ENCODE measurements at regions not wholly inside any gene's neighbourhood (a gene's known extent, or its start where the extent isn't known, plus 50 kb on each side); places are given as distances from the start of the nearest gene placed in this dataset.

GRCh38 chr14:104460791-104461651 lies 118.5 kb upstream of the C14orf180 start:
- no peak for DNase-seq (ENCODE audit: low read depth, low spot score)
- dilution Hi-C loops (cut with MboI; ENCODE audit: extremely low pct_ligation_motif_present, low sequenced_read_pairs), result no loop called here
- no peaks in the 10 kb centered on the region for H3K9me1 ChIP-seq (ENCODE audit: control insufficient read depth, extremely low read depth, insufficient read depth, low read length)
- no peaks in the 10 kb centered on the region for H3K9me3 ChIP-seq (ENCODE audit: control insufficient read depth, low read depth, low read length)
- no peaks in the 10 kb centered on the region for H3K4me1 ChIP-seq (ENCODE audit: control insufficient read depth, extremely low read depth, insufficient read depth, low read length)
- H3K27ac ChIP-seq (ENCODE audit: control insufficient read depth, insufficient read depth, low read length), result no peak overlapping the region
- no peaks in the 10 kb centered on the region for H3K36me3 ChIP-seq (ENCODE audit: control insufficient read depth in 2 of 2, extremely low read depth in 1 of 2, insufficient read depth in 2 of 2, low read length in 2 of 2)
- no peak overlapping the region for H3K9ac ChIP-seq (ENCODE audit: control insufficient read depth, extremely low read depth, insufficient read depth, low read length)
- no peak for FAIRE-seq
- no peaks in the 10 kb centered on the region for H3K79me2 ChIP-seq (ENCODE audit: control insufficient read depth, insufficient read depth, low read length)
- H3K4me3 ChIP-seq (ENCODE audit: control insufficient read depth in 2 of 3, extremely low read depth in 1 of 3, insufficient read depth in 2 of 3, low read depth in 1 of 3, low read length in 3 of 3), result no peak overlapping the region
- no peak overlapping the region for H2AFZ ChIP-seq (ENCODE audit: control insufficient read depth, low read length)
- no peaks in the 10 kb centered on the region for H4K20me1 ChIP-seq (ENCODE audit: control insufficient read depth, extremely low read depth, insufficient read depth, low read length)
- TF ChIP-seq EZH2 (IDR thresholded peaks at IDR 0.05; ENCODE audit: low read length) (peak; percentile 62), CTCF (optimal IDR thresholded peaks at IDR 0.05 in 1 of 3, IDR thresholded peaks at IDR 0.05 in 1 of 3, conservative IDR thresholded peaks at IDR 0.05 in 1 of 3; ENCODE audit: extremely low read depth in 1 of 3, insufficient read depth in 2 of 3, low read length in 3 of 3) (no peak)
- H3K27me3 ChIP-seq (ENCODE audit: control insufficient read depth, extremely low read depth, insufficient read depth, low read length), result peaks cover 20% of the 10 kb centered on the region
- H3K4me2 ChIP-seq (ENCODE audit: control insufficient read depth, extremely low read depth, insufficient read depth, low read depth, low read length), result no peak overlapping the region

- Histone ChIP-seq H3K9me3 (ENCODE audit: control insufficient read depth, low read depth, low read length) (no peaks in the 10 kb centered on the region), H3K9ac (ENCODE audit: control insufficient read depth, extremely low read depth, insufficient read depth, low read length) (no peak overlapping the region), H3K4me1 (ENCODE audit: control insufficient read depth, extremely low read depth, insufficient read depth, low read length) (no peaks in the 10 kb centered on the region), H3K4me3 (ENCODE audit: control insufficient read depth in 2 of 3, extremely low read depth in 1 of 3, insufficient read depth in 2 of 3, low read depth in 1 of 3, low read length in 3 of 3) (no peak overlapping the region), H3K27ac (ENCODE audit: control insufficient read depth, insufficient read depth, low read length) (no peak overlapping the region), H3K27me3 (ENCODE audit: control insufficient read depth, extremely low read depth, insufficient read depth, low read length) (peaks cover 20% of the 10 kb centered on the region), H2AFZ (ENCODE audit: control insufficient read depth, low read length) (no peak overlapping the region), H3K79me2 (ENCODE audit: control insufficient read depth, insufficient read depth, low read length) (no peaks in the 10 kb centered on the region), H3K9me1 (ENCODE audit: control insufficient read depth, extremely low read depth, insufficient read depth, low read length) (no peaks in the 10 kb centered on the region), H4K20me1 (ENCODE audit: control insufficient read depth, extremely low read depth, insufficient read depth, low read length) (no peaks in the 10 kb centered on the region), H3K4me2 (ENCODE audit: control insufficient read depth, extremely low read depth, insufficient read depth, low read depth, low read length) (no peak overlapping the region), H3K36me3 (ENCODE audit: control insufficient read depth in 2 of 2, extremely low read depth in 1 of 2, insufficient read depth in 2 of 2, low read length in 2 of 2) (no peaks in the 10 kb centered on the region)
- DNase-seq (ENCODE audit: low read depth, low spot score) (no peak), FAIRE-seq (no peak)
- dilution Hi-C loops (cut with MboI; ENCODE audit: extremely low pct_ligation_motif_present, low sequenced_read_pairs), result no loop called here
- TF ChIP-seq EZH2 (IDR thresholded peaks at IDR 0.05; ENCODE audit: low read length) (peak; percentile 57), CTCF (optimal IDR thresholded peaks at IDR 0.05 in 1 of 3, IDR thresholded peaks at IDR 0.05 in 1 of 3, conservative IDR thresholded peaks at IDR 0.05 in 1 of 3; ENCODE audit: extremely low read depth in 1 of 3, insufficient read depth in 2 of 3, low read length in 3 of 3) (no peak)
Observed at GRCh38 chr14:104461676-104462449, 117.7 kb upstream of the C14orf180 start.
